ENCODE measurements at regions not wholly inside any gene's neighbourhood (a gene's known extent, or its start where the extent isn't known, plus 50 kb on each side); places are given as distances from the start of the nearest gene placed in this dataset.

DNA sequence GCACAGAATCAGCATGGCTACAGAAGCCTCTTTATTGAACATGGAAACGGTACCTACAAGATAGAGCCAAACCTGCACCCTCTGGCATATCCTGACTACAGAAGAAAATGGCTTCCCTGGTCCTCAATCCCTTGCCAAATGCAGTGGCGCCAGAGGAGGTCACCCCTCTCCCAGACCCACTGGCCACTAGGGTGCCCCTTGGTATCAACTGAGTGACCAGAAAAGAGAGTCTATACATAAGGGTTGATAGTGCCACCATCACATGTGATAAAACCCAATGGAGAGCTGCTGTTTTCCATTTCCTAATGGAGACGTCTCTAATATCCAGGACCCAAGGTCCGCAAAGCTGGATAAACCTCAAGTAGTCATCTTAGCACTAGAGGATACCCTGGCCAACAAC, 52.7 kb upstream of the ALK start:
- DNase-seq = no peak

DNA sequence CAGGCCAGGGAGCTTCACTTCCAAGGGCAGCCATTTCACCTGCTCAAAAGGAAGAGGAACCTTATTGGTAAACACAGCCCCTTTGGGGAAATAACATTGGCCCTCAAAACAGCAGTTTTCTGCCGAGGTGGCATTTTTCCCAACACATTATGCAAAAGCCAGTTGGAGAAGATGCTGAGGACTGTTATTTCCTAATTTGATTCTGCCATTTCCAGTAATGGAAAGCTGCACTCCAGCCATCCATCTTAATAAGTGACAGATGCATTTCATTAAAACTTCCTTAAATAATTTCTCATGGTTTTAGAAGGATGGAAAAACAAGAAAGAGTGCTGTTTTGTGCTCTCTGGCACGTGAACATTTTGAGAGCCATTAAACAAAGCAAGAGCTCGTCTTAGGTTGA, 55.9 kb upstream of the ALK start:
- no peak for DNase-seq

- DNase-seq = no peak
Measured at GRCh38 chr2:29981402-29981801, 60.0 kb upstream of the ALK start.

GRCh38 chr2:29983308-29983707, 61.9 kb upstream of the ALK start:
- no peak for DNase-seq

DNA sequence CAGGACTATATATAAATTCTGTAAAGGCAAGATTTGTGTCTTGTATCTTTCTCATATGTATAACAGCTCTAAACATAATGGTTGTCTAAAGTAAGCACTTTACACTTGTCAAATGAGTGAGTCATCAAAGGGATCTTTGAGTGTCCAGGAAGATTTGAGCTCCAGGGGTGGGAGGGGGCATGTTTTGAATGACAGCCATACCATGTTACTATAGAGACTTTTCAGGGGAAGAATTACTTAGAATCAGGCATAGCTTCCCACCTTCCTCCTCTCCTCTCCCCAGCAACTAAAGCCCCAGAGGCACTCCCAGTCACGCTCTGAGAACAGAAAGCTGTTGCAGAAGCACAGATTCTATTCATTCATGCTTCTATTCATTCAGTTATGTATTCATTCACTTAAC, 65.8 kb upstream of the ALK start:
- DNase-seq = no peak

- DNase-seq = no peak
Measured at GRCh38 chr2:29990129-29990528, 68.7 kb upstream of the ALK start.

- DNase-seq = no peak
Measured at GRCh38 chr2:29991086-29991485, 69.7 kb upstream of the ALK start.

- DNase-seq = no peak
Measured at GRCh38 chr2:29995241-29995640, 73.9 kb upstream of the ALK start.

DNA sequence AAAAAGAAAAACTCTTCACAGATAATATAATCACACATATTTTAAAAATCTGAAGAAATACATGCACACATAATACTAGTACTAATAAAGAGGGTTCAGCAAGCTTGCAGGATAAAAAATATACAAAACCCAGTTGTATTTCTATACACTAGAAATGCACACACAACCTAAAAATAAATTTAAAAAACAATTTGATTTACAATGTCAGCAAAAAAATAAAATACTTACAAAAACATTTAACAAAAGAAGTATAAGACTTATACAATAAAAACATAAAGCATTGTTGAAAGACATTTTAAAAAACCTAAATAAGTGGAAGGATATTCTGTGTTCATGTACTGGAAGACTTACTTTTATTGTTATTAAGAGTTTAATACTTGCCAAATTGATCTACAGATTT, 81.7 kb upstream of the ALK start:
- DNase-seq = no peak

- DNase-seq = no peak
Measured at GRCh38 chr2:30022444-30023071, 101.2 kb upstream of the ALK start.

GRCh38 chr2:30024281-30024680, 102.9 kb upstream of the ALK start:
- no peak for DNase-seq

GRCh38 chr2:30026091-30027055, 105.0 kb upstream of the ALK start:
- no peak for DNase-seq

- DNase-seq = no peak
Measured at GRCh38 chr2:30029804-30030203, 108.4 kb upstream of the ALK start.

GRCh38 chr2:30030361-30030760, 109.0 kb upstream of the ALK start:
- DNase-seq = no peak

DNA sequence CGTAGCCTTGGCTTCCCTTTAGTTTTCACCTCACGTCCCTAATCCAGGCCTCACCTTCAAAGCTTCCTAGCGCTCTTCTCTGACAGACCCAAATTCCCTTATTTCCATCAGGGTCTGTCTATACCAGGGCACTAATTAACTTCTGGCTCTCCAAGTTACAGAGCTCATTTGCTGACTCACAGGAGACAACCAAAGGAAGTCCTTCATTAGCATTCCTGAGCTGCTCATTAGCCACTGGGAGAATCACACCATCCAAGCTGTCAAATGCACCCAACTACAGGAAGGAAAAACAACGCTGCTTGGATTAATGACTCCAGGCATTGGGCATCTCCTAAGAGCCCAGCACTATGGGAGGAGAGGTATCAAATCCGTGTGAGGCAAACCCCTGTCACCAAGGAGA, 109.8 kb upstream of the ALK start:
- no peak for DNase-seq

DNA sequence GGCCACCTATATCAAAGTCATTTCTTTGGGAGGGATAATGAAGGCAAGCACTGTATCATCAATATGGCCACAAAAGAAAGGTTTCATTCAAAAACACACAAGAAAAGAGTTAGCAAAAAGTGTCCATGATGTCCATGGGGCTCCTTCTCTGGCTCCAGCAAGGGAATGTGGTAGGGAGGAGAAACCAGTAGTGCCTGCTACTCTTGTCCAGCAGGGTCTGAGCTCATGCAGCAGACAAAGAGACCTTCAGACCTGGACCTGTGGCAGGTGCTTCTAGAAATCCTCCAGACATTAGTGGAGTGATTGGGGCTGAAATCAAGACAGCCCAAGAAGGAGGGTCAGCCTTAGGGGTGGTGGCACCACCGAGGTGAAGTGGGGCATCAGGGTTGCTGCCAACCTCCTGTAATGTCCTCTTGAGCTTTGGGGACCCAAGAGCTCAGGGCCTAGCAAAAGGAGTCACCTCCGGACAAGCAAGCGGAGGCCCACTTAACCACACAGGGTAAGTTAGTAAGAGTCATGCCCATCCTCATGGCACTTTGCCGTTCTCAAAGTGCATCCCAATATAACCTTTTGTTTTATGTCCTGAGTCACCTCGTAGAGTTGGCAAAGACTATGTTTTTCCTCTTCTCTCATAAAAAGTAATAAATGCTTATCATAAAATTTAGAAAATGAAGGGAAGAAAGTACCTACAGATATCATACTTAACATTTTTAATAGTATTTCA, 112.6 kb upstream of the YPEL5 start:
- no peak for DNase-seq

GRCh38 chr2:30037016-30037415, 109.8 kb upstream of the YPEL5 start:
- DNase-seq = no peak

DNA sequence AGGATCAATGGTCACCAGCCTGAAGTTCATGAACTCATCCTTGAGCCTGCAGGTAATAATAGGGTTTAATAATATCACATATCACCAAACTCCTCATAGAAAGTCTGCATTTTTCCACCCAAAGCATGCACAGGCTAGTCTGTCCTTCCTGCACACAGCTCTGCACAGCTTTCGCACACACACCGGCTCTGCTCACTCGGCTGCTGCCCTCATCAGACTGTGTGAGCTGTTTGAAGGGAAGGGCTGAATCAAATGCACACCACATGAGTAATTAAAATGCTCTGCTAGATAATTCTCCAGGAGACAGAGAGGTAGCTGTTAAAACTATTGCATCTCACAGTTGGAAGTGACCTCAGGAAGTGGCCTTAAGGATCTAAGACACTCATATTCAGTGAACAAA, 108.4 kb upstream of the YPEL5 start:
- no peak for DNase-seq

DNA sequence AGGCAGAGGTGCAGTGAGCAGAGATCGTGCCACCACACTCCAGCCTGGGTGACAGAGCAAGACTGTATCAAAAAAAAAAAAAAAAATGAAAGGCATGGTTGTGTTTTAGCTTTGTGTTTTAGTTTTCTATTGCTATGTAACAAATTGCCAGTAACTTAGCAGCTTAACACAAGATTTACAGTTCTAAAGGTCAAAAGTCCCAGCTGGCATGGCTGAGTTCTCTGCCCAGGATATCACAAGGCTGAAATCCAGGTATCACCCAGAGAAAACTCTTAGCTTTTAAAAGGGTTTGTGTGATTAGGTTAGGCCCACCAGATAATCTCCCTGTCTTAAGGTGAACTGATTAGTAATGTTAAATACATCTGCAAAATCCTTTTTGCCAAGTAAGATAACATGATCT, 107.7 kb upstream of the YPEL5 start:
- no peak for DNase-seq

GRCh38 chr2:30040147-30040546, 106.7 kb upstream of the YPEL5 start:
- DNase-seq = no peak

- DNase-seq = no peak
Measured at GRCh38 chr2:30041884-30042283, 104.9 kb upstream of the YPEL5 start.

- no peak for DNase-seq
Measured at GRCh38 chr2:30046396-30046795, 100.4 kb upstream of the YPEL5 start.

DNA sequence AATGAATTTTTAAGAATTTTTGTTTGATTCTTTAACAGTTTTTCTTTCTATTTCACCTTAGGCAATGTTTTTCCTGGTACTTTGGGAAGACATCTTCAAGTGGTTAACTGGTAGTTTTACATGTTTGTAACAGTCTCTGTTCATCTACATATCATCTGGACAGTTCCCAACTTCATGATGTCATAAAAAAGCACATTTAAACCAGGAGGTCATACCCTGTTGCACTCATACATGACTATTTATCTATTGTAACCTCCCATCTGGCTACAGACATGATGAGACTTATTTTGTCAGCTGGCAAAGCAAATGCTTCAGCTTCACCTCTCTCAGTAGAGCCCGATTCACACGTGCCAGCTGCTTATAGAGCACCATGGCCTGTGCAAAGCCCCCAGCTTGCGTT, 99.8 kb upstream of the YPEL5 start:
- DNase-seq = no peak

DNA sequence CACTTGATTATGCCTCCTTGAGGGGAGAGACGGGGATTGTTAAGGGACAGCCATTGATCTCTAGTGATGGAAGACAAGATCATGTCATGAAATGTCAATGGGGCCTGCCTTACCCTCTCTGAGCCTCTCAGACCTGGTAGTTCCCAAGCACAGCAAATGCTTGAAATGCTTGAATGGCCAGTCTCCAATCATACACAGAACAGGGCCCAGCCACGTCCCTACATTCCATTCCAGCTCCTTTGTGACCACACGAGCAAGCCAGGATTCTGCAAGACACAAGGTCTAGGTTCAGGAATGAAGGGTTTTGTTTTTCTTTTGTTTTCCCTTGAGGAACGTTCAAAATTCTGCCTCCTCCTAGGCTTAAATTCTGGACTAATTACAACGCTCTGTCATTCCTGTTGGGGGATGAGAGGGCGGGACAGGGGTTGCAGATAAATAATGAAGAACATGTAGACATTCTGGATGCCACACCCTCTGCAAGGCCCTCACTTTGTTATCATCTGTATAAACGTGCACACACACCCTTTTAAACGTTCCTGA, 98.1 kb upstream of the YPEL5 start:
- no peak for DNase-seq

Measured in activated gamma-delta T cell treated with Interleukin-2 at 50 U/mL for 16 hours (primary cell).